H1 (cell line): ENCODE measurements at regions not wholly inside any gene's neighbourhood (a gene's known extent, or its start where the extent isn't known, plus 50 kb on each side); places are given as distances from the start of the nearest gene placed in this dataset.

Source experiments
- CTCF ChIA-PET: fragments of 300-600 bp; sonication (Branson Sonifier 250); formaldehyde crosslinking; loops from one replicate; lab custom pipeline; 2021; ENCODE audit not compliant: partially characterized antibody; lab: Charles Lee
- POLR2A ChIA-PET: fragments of 300-600 bp; sonication (Branson Sonifier 250); formaldehyde crosslinking; loops from one replicate; lab custom pipeline; 2021; ENCODE audit warnings: inconsistent platforms; ENCODE audit not compliant: partially characterized antibody; lab: Charles Lee
- DNase-seq, 2 experiments: peaks; one replicate each; pipeline versions ENCODE4 v3.0.0 to v3.0.0-alpha.2; 2010 to 2022; ENCODE audit warnings: low spot score in 2 of 2, low read depth in 1 of 2, mixed read lengths in 1 of 2
- FAIRE-seq: peaks from 2 replicates; lab custom pipeline; 2011; peaks lifted over from hg19 to GRCh38; lab: Jason Lieb, UNC
- H2AFZ ChIP-seq: 2 replicates; pipeline ENCODE4 v1.8.1; 2012; ENCODE audit warnings: low read length, inconsistent platforms
- H2AK5ac ChIP-seq: 2 replicates; pipeline ENCODE4 v1.6.1; 2013; ENCODE audit warnings: low read depth, low read length
- H2BK120ac ChIP-seq: replicated peaks from 2 replicates; pipeline ENCODE3; 2013; ENCODE audit warnings: low read depth, low read length, inconsistent platforms
- H2BK12ac ChIP-seq: 2 replicates; pipeline ENCODE4 v1.6.1; 2013; ENCODE audit warnings: low read depth, low read length
- H2BK15ac ChIP-seq: 2 replicates; pipeline ENCODE4 v1.6.1; 2013; ENCODE audit warnings: low read length
- H2BK20ac ChIP-seq: 2 replicates; pipeline ENCODE4 v1.6.1; 2013; ENCODE audit warnings: low read length
- H2BK5ac ChIP-seq: 2 replicates; pipeline ENCODE4 v1.6.1; 2013; ENCODE audit warnings: low read depth, low read length
- H3K14ac ChIP-seq: 2 replicates; pipeline ENCODE4 v1.6.1; 2013; ENCODE audit warnings: inconsistent platforms; ENCODE audit not compliant: insufficient read length
- H3K18ac ChIP-seq: 2 replicates; pipeline ENCODE4 v1.6.1; 2013; ENCODE audit warnings: low read length; ENCODE audit errors: extremely low read depth
- H3K23ac ChIP-seq: 2 replicates; pipeline ENCODE4 v1.6.1; 2013; ENCODE audit warnings: inconsistent platforms; ENCODE audit not compliant: insufficient read length
- H3K23me2 ChIP-seq: 2 replicates; pipeline ENCODE4 v1.6.1; 2013; ENCODE audit warnings: low read depth, low read length
- H3K27ac ChIP-seq: 2 replicates; pipeline ENCODE4 v1.6.1; 2011; ENCODE audit warnings: low read depth, low read length, inconsistent platforms
- H3K27me3 ChIP-seq, 4 experiments: replicated peaks in 1 of 4; 1 replicate in 1 of 4; 2 replicates in 3 of 4; pipeline versions ENCODE4 v1.6.1 to v1.8.1; 2011 to 2013; ENCODE audit warnings: low read length in 3 of 4, mild to moderate bottlenecking in 3 of 4, inconsistent platforms in 2 of 4, mixed read lengths in 2 of 4, moderate library complexity in 1 of 4; ENCODE audit not compliant: control insufficient read depth in 3 of 4, insufficient read depth in 3 of 4; ENCODE audit errors: extremely low read depth in 1 of 4
- H3K36me3 ChIP-seq, 4 experiments: 2 replicates each; pipeline versions ENCODE4 v1.6.1 to v1.8.1; 2011 to 2013; ENCODE audit warnings: mild to moderate bottlenecking in 4 of 4, low read length in 3 of 4, moderate library complexity in 2 of 4, control low read depth in 1 of 4, inconsistent platforms in 1 of 4; ENCODE audit not compliant: insufficient read depth in 4 of 4, control insufficient read depth in 2 of 4
- H3K4ac ChIP-seq: replicated peaks from 2 replicates; pipeline ENCODE3; 2013; ENCODE audit warnings: low read length, low read depth, mixed read lengths, inconsistent platforms; ENCODE audit not compliant: insufficient read length
- H3K4me1 ChIP-seq, 4 experiments: replicated peaks in 1 of 4; 1 replicate in 1 of 4; 2 replicates in 3 of 4; pipeline versions ENCODE4 v1.6.1 to v1.8.1; 2011 to 2013; ENCODE audit warnings: low read length in 3 of 4, inconsistent platforms in 2 of 4, mixed read lengths in 1 of 4; ENCODE audit not compliant: insufficient read depth in 4 of 4, control insufficient read depth in 3 of 4
- H3K4me2 ChIP-seq, 2 experiments: 2 replicates each; pipeline versions ENCODE4 v1.6.1 to v1.8.1; 2011 to 2013; ENCODE audit warnings: low read depth in 2 of 2, low read length in 2 of 2, control low read depth in 1 of 2, inconsistent platforms in 1 of 2, mild to moderate bottlenecking in 1 of 2; ENCODE audit not compliant: insufficient read depth in 1 of 2
- H3K4me3 ChIP-seq, 4 experiments: fragments of 200-600, 300-600 bp in 1 of 4; sonication (generic), shearing (Covaris generic), sonication (Bioruptor Twin) in 1 of 4; 2 replicates each; pipeline versions ENCODE4 v1.5.1 to v1.8.1; 2011 to 2016; ENCODE audit warnings: low read length in 4 of 4, low read depth in 3 of 4, control low read depth in 2 of 4, inconsistent platforms in 2 of 4, mild to moderate bottlenecking in 2 of 4, mixed read lengths in 1 of 4, moderate library complexity in 1 of 4; ENCODE audit not compliant: insufficient read depth in 2 of 4; ENCODE audit errors: extremely low read depth in 1 of 4
- H3K56ac ChIP-seq: replicated peaks from 2 replicates; pipeline ENCODE3; 2013; ENCODE audit warnings: low read depth, mild to moderate bottlenecking, mixed read lengths, low read length, inconsistent platforms; ENCODE audit not compliant: insufficient read length
- H3K79me1 ChIP-seq: 2 replicates; pipeline ENCODE4 v1.6.1; 2013; ENCODE audit warnings: low read depth, low read length, control low read depth
- H3K79me2 ChIP-seq, 2 experiments: 2 replicates each; pipeline versions ENCODE4 v1.6.1 to v1.8.1; 2012 to 2013; ENCODE audit warnings: low read length in 2 of 2, mild to moderate bottlenecking in 2 of 2, inconsistent platforms in 1 of 2; ENCODE audit not compliant: insufficient read depth in 2 of 2, control insufficient read depth in 1 of 2
- H3K9ac ChIP-seq, 4 experiments: replicated peaks in 1 of 4; 1 replicate in 1 of 4; 2 replicates in 3 of 4; pipeline versions ENCODE4 v1.6.1 to v1.8.1; 2011 to 2013; ENCODE audit warnings: low read depth in 3 of 4, low read length in 3 of 4, control low read depth in 2 of 4, mild to moderate bottlenecking in 2 of 4, moderate library complexity in 2 of 4, inconsistent platforms in 1 of 4; ENCODE audit errors: extremely low read depth in 1 of 4
- H3K9me3 ChIP-seq, 2 experiments: 2 replicates each; pipeline versions ENCODE4 v1.6.1 to v1.8.1; 2012 to 2013; ENCODE audit warnings: mild to moderate bottlenecking in 2 of 2, moderate library complexity in 2 of 2, control low read depth in 1 of 2, inconsistent platforms in 1 of 2, low read depth in 1 of 2, low read length in 1 of 2, mixed read lengths in 1 of 2; ENCODE audit not compliant: insufficient read depth in 2 of 2
- H4K20me1 ChIP-seq, 2 experiments: replicated peaks in 1 of 2; 2 replicates each; pipeline versions ENCODE3 to v1.8.1; 2011 to 2013; ENCODE audit warnings: inconsistent platforms in 2 of 2, low read length in 2 of 2, mild to moderate bottlenecking in 1 of 2; ENCODE audit not compliant: insufficient read depth in 2 of 2, control insufficient read depth in 1 of 2
- H4K5ac ChIP-seq: 2 replicates; pipeline ENCODE4 v1.6.1; 2013; ENCODE audit warnings: low read length, low read depth, mixed read lengths, inconsistent platforms; ENCODE audit not compliant: insufficient read length
- H4K8ac ChIP-seq: 2 replicates; pipeline ENCODE4 v1.8.0; 2013; ENCODE audit warnings: mild to moderate bottlenecking, moderate library complexity, low read length, inconsistent platforms; ENCODE audit not compliant: insufficient read depth; ENCODE audit errors: extremely low read depth
- H4K91ac ChIP-seq: replicated peaks from 2 replicates; pipeline ENCODE3; 2013; ENCODE audit warnings: low read length, mixed read lengths, inconsistent platforms; ENCODE audit not compliant: insufficient read length
- KDM5A ChIP-seq: fragments of 200-600 bp; IDR thresholded peaks from 2 replicates; pipeline ENCODE4 v1.7.1; 2012; ENCODE audit warnings: mild to moderate bottlenecking, low read length, inconsistent platforms, mixed read lengths
- WGBS, 2 experiments: shearing (Covaris generic) in 1 of 2; methylation state at CpG; one replicate each; pipeline versions ENCODE4 v1.1.6 to v1.1.7; 2013 to 2015; ENCODE audit warnings: low lambda C conversion rate in 2 of 2, mixed read lengths in 2 of 2, inconsistent platforms in 1 of 2, low coverage in 1 of 2, missing lambda C conversion rate in 1 of 2; ENCODE audit not compliant: insufficient replicate concordance in 2 of 2, insufficient coverage in 1 of 2, insufficient read length in 1 of 2; ENCODE audit errors: extremely low coverage in 1 of 2, missing lambda C conversion rate in 1 of 2; 5-methylcytosine and 5-hydroxymethylcytosine counted together

DNA sequence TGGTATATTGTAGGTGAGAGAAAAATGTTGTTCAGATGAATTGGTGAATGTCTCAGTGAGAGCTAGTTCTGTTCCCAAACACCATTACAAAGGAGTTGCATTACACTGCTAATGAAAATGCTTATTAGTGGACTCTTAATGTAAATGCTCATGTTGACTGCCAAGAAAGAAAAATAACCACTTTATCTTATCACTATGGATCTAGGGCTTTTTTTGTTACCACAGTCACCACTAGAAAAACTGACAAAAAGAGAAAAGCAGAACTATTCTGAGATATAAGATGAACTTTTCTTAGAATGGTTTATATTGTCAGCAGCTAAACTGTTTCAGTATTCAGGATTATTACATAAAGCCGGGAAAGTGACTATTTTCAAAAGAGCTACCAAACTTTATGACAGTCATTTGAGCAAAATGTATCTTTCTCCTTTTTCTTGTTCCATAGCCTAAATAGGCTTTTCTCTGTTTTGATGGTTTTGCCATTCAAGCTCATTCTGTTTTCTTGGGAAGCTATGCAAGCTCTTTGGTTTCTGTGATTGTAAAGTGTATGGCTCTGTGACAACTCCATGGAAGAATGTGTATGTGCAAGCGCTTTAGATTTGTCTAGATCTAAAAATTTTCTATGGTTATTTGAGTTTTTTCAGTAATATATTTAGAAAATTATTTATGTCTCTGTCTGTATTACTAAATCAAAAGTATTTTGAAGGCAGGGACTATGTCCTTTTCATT, 64.2 kb upstream of the DPH5 start:
- no peak overlapping the region for H4K91ac ChIP-seq
- H4K5ac ChIP-seq: no peak overlapping the region
- H3K14ac ChIP-seq: no peak overlapping the region
- no peak overlapping the region for H3K27ac ChIP-seq
- WGBS, 2 experiments: 80% methylated on average over 2 of the region's 2 CpGs; no CpG with 5 or more reads in 1 of the 2 experiments
- H3K23me2 ChIP-seq: no peaks in the 10 kb centered on the region
- TF ChIP-seq KDM5A: no peak
- H3K79me1 ChIP-seq: no peaks in the 10 kb centered on the region
- H2AFZ ChIP-seq: no peak overlapping the region
- H3K18ac ChIP-seq: no peak overlapping the region
- no peak for DNase-seq
- H2BK20ac ChIP-seq: no peak overlapping the region
- H3K4ac ChIP-seq: no peak overlapping the region
- no peaks in the 10 kb centered on the region for H3K36me3 ChIP-seq
- no peaks in the 10 kb centered on the region for H4K20me1 ChIP-seq
- no peaks in the 10 kb centered on the region for H3K79me2 ChIP-seq
- H4K8ac ChIP-seq: no peak overlapping the region
- no peak overlapping the region for H2BK12ac ChIP-seq
- H3K9me3 ChIP-seq: no peaks in the 10 kb centered on the region
- no peak overlapping the region for H2BK15ac ChIP-seq
- ChIA-PET CTCF (no interaction called here), POLR2A (interaction anchor here (0.9 kb wide), 1 partner anchor 146 kb away, joined by 3 read pairs; no protein-coding TSS in a partner anchor)
- no peak overlapping the region for H3K4me2 ChIP-seq
- no peak overlapping the region for H3K4me3 ChIP-seq
- no peak overlapping the region for H2BK5ac ChIP-seq
- no peak for FAIRE-seq
- no peaks in the 10 kb centered on the region for H3K4me1 ChIP-seq
- no peak overlapping the region for H2BK120ac ChIP-seq
- H3K27me3 ChIP-seq: no peaks in the 10 kb centered on the region
- H3K9ac ChIP-seq: no peak overlapping the region
- no peak overlapping the region for H3K23ac ChIP-seq
- no peak overlapping the region for H2AK5ac ChIP-seq
- no peak overlapping the region for H3K56ac ChIP-seq
